ENCODE measurements at regions not wholly inside any gene's neighbourhood (a gene's known extent, or its start where the extent isn't known, plus 50 kb on each side); places are given as distances from the start of the nearest gene placed in this dataset.

- Histone ChIP-seq H3K27ac (ENCODE audit: low read depth, low read length) (no peak overlapping the region), H3K9ac (ENCODE audit: low read length) (no peak overlapping the region), H3K4me1 (ENCODE audit: control insufficient read depth, insufficient read depth, low read length) (no peaks in the 10 kb centered on the region)
Observed at GRCh38 chr2:239609607-239610310, 208.9 kb upstream of the HDAC4 start.

GRCh38 chr2:239609162-239609561, 208.3 kb upstream of the HDAC4 start:
- Histone ChIP-seq H3K27ac (ENCODE audit: low read depth, low read length) (no peak overlapping the region), H3K4me3 (ENCODE audit: low read length) (no peak overlapping the region), H3K36me3 (ENCODE audit: control insufficient read depth, insufficient read depth, low read length) (no peaks in the 10 kb centered on the region), H3K9ac (ENCODE audit: low read length) (no peak overlapping the region), H3K27me3 (ENCODE audit: control insufficient read depth, insufficient read depth, low read length) (no peaks in the 10 kb centered on the region), H3K4me1 (ENCODE audit: control insufficient read depth, insufficient read depth, low read length) (no peaks in the 10 kb centered on the region)

More at GRCh38 chr2:239609607-239610310, 208.9 kb upstream of the HDAC4 start:
- H3K27me3 ChIP-seq (ENCODE audit: control insufficient read depth, insufficient read depth, low read length), result no peaks in the 10 kb centered on the region
- H3K36me3 ChIP-seq (ENCODE audit: control insufficient read depth, insufficient read depth, low read length), result no peaks in the 10 kb centered on the region
- no peak overlapping the region for H3K4me3 ChIP-seq (ENCODE audit: low read length)

- Histone ChIP-seq H3K4me3 (ENCODE audit: low read length) (no peak overlapping the region), H3K36me3 (ENCODE audit: control insufficient read depth, insufficient read depth, low read length) (no peaks in the 10 kb centered on the region), H3K27ac (ENCODE audit: low read depth, low read length) (no peak overlapping the region), H3K27me3 (ENCODE audit: control insufficient read depth, insufficient read depth, low read length) (no peaks in the 10 kb centered on the region), H3K9ac (ENCODE audit: low read length) (no peak overlapping the region), H3K4me1 (ENCODE audit: control insufficient read depth, insufficient read depth, low read length) (no peaks in the 10 kb centered on the region)
Observed at GRCh38 chr2:239608723-239609122, 207.9 kb upstream of the HDAC4 start.

GRCh38 chr2:239608260-239608659, 207.4 kb upstream of the HDAC4 start:
- H3K27me3 ChIP-seq (ENCODE audit: control insufficient read depth, insufficient read depth, low read length), result no peaks in the 10 kb centered on the region
- no peak overlapping the region for H3K9ac ChIP-seq (ENCODE audit: low read length)
- no peak overlapping the region for H3K27ac ChIP-seq (ENCODE audit: low read depth, low read length)
- H3K36me3 ChIP-seq (ENCODE audit: control insufficient read depth, insufficient read depth, low read length), result no peaks in the 10 kb centered on the region
- H3K4me3 ChIP-seq (ENCODE audit: low read length), result no peak overlapping the region
- no peaks in the 10 kb centered on the region for H3K4me1 ChIP-seq (ENCODE audit: control insufficient read depth, insufficient read depth, low read length)

- H3K27me3 ChIP-seq (ENCODE audit: control insufficient read depth, insufficient read depth, low read length), result no peaks in the 10 kb centered on the region
- no peaks in the 10 kb centered on the region for H3K4me1 ChIP-seq (ENCODE audit: control insufficient read depth, insufficient read depth, low read length)
- H3K9ac ChIP-seq (ENCODE audit: low read length), result no peak overlapping the region
- no peaks in the 10 kb centered on the region for H3K36me3 ChIP-seq (ENCODE audit: control insufficient read depth, insufficient read depth, low read length)
- no peak overlapping the region for H3K27ac ChIP-seq (ENCODE audit: low read depth, low read length)
- no peak overlapping the region for H3K4me3 ChIP-seq (ENCODE audit: low read length)
Observed at GRCh38 chr2:239607517-239608191, 206.8 kb upstream of the HDAC4 start.

GRCh38 chr2:239606741-239607516, 206.1 kb upstream of the HDAC4 start:
- Histone ChIP-seq H3K4me3 (ENCODE audit: low read length) (no peak overlapping the region), H3K36me3 (ENCODE audit: control insufficient read depth, insufficient read depth, low read length) (no peaks in the 10 kb centered on the region), H3K4me1 (ENCODE audit: control insufficient read depth, insufficient read depth, low read length) (no peaks in the 10 kb centered on the region), H3K9ac (ENCODE audit: low read length) (no peak overlapping the region), H3K27me3 (ENCODE audit: control insufficient read depth, insufficient read depth, low read length) (no peaks in the 10 kb centered on the region), H3K27ac (ENCODE audit: low read depth, low read length) (no peak overlapping the region)

- no peaks in the 10 kb centered on the region for H3K36me3 ChIP-seq (ENCODE audit: control insufficient read depth, insufficient read depth, low read length)
- no peak overlapping the region for H3K27ac ChIP-seq (ENCODE audit: low read depth, low read length)
- no peaks in the 10 kb centered on the region for H3K27me3 ChIP-seq (ENCODE audit: control insufficient read depth, insufficient read depth, low read length)
- no peak overlapping the region for H3K4me3 ChIP-seq (ENCODE audit: low read length)
- no peaks in the 10 kb centered on the region for H3K4me1 ChIP-seq (ENCODE audit: control insufficient read depth, insufficient read depth, low read length)
- no peak overlapping the region for H3K9ac ChIP-seq (ENCODE audit: low read length)
Observed at GRCh38 chr2:239605976-239606375, 205.2 kb upstream of the HDAC4 start.

- Histone ChIP-seq H3K27me3 (ENCODE audit: control insufficient read depth, insufficient read depth, low read length) (no peaks in the 10 kb centered on the region), H3K36me3 (ENCODE audit: control insufficient read depth, insufficient read depth, low read length) (no peaks in the 10 kb centered on the region), H3K27ac (ENCODE audit: low read depth, low read length) (no peak overlapping the region), H3K4me1 (ENCODE audit: control insufficient read depth, insufficient read depth, low read length) (no peaks in the 10 kb centered on the region), H3K9ac (ENCODE audit: low read length) (no peak overlapping the region), H3K4me3 (ENCODE audit: low read length) (no peak overlapping the region)
Observed at GRCh38 chr2:239605409-239605808, 204.6 kb upstream of the HDAC4 start.

- Histone ChIP-seq H3K4me3 (ENCODE audit: low read length) (no peak overlapping the region), H3K27me3 (ENCODE audit: control insufficient read depth, insufficient read depth, low read length) (no peaks in the 10 kb centered on the region), H3K27ac (ENCODE audit: low read depth, low read length) (no peak overlapping the region), H3K36me3 (ENCODE audit: control insufficient read depth, insufficient read depth, low read length) (no peaks in the 10 kb centered on the region), H3K4me1 (ENCODE audit: control insufficient read depth, insufficient read depth, low read length) (no peaks in the 10 kb centered on the region), H3K9ac (ENCODE audit: low read length) (no peak overlapping the region)
Observed at GRCh38 chr2:239604861-239605260, 204.0 kb upstream of the HDAC4 start.

GRCh38 chr2:239603411-239604356, 202.9 kb upstream of the HDAC4 start:
- no peaks in the 10 kb centered on the region for H3K36me3 ChIP-seq (ENCODE audit: control insufficient read depth, insufficient read depth, low read length)
- H3K9ac ChIP-seq (ENCODE audit: low read length), result no peak overlapping the region
- no peaks in the 10 kb centered on the region for H3K4me1 ChIP-seq (ENCODE audit: control insufficient read depth, insufficient read depth, low read length)
- no peak overlapping the region for H3K4me3 ChIP-seq (ENCODE audit: low read length)
- no peak overlapping the region for H3K27ac ChIP-seq (ENCODE audit: low read depth, low read length)
- H3K27me3 ChIP-seq (ENCODE audit: control insufficient read depth, insufficient read depth, low read length), result no peaks in the 10 kb centered on the region

GRCh38 chr2:239602290-239603282, 201.8 kb upstream of the HDAC4 start:
- Histone ChIP-seq H3K36me3 (ENCODE audit: control insufficient read depth, insufficient read depth, low read length) (no peaks in the 10 kb centered on the region), H3K27ac (ENCODE audit: low read depth, low read length) (no peak overlapping the region), H3K4me1 (ENCODE audit: control insufficient read depth, insufficient read depth, low read length) (no peaks in the 10 kb centered on the region), H3K27me3 (ENCODE audit: control insufficient read depth, insufficient read depth, low read length) (no peaks in the 10 kb centered on the region), H3K9ac (ENCODE audit: low read length) (no peak overlapping the region), H3K4me3 (ENCODE audit: low read length) (no peak overlapping the region)

Data from rectal smooth muscle tissue (tissue), 1 donor.